Heart left ventricle (tissue), 13 donors: ENCODE measurements at regions not wholly inside any gene's neighbourhood (a gene's known extent, or its start where the extent isn't known, plus 50 kb on each side); places are given as distances from the start of the nearest gene placed in this dataset.

Experiments used
- POLR2A ChIP-seq, 2 donors: fragments of 450-650 bp; IDR thresholded peaks; one replicate each; pipeline ENCODE4 v1.6.1; 2017; ENCODE audit warnings: antibody characterized with exemption in 2 of 2, mild to moderate bottlenecking in 2 of 2, moderate library complexity in 2 of 2
- TF ChIP-seq, protein P1 (sequence below), 12 donors: fragments of 200-600 bp; sonication (generic) in 4 of 12; IDR thresholded peaks; one replicate each; pipeline versions ENCODE4 v1.5.0 to v1.8.0; 2018 to 2022; ENCODE audit warnings: antibody characterized with exemption in 12 of 12, mild to moderate bottlenecking in 5 of 12
- donor health status: ischemic (EF 13 %, LVEDD 7.1; RV severe dilation, severe dysfunction).
- donor health status: DM: no; HTN: yes; CAD: no.
- donor health status: DM: no; HTN: no; CAD: no.
- donor health status: ischemic (EF 25% LVEDD 6.9; RV normal size, moderate dysfunction).
- donor health status: ischemic (EF 25% LVEDD 5.7; RV mildly dilated, moderate dysfunction).
- donor health status: ischemic (EF 35%, LVEDD 5.7; RV mildly dilated, moderate dysfunction).
- donor health status: nonischemic (EF 11% LVEDD 7.7; RV severe dilation, severe dysfunction).
- donor health status: DM: yes; HTN: yes; CAD: no.
- donor health status: PGD.
- donor health status: ischemic (EF 29% LVEDD 5.4; RV normal size, mild dysfunction).
- donor health status: nonischemic (EF 23%, LVEDD 6.1; RV moderate dilation, normal function).

DNA sequence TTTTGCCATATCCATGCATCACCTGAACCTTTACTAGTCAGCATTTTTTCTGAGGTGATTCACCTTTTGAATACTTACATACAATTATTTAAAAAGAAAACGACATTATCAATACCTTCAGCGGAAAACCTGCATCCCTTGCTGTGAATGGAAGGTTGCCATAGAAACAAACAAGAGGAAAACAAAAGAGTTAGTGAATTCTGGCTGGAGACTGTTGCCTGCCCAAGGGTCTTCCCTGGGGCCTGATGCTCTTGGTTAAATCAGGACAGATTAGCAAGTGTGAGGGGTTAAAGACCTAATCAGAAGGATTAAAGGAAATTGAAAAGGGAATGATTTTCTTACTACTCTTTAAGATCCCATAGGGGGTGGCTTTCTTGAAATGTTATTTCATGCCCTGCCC, 96.0 kb upstream of the WSCD2 start:
- no peak for TF ChIP-seq POLR2A (IDR thresholded peaks at IDR 0.05)
- TF ChIP-seq, protein P1, sequence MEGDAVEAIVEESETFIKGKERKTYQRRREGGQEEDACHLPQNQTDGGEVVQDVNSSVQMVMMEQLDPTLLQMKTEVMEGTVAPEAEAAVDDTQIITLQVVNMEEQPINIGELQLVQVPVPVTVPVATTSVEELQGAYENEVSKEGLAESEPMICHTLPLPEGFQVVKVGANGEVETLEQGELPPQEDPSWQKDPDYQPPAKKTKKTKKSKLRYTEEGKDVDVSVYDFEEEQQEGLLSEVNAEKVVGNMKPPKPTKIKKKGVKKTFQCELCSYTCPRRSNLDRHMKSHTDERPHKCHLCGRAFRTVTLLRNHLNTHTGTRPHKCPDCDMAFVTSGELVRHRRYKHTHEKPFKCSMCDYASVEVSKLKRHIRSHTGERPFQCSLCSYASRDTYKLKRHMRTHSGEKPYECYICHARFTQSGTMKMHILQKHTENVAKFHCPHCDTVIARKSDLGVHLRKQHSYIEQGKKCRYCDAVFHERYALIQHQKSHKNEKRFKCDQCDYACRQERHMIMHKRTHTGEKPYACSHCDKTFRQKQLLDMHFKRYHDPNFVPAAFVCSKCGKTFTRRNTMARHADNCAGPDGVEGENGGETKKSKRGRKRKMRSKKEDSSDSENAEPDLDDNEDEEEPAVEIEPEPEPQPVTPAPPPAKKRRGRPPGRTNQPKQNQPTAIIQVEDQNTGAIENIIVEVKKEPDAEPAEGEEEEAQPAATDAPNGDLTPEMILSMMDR (IDR thresholded peaks at IDR 0.05), result no peak
